Loucy (cell line): ENCODE measurements at regions not wholly inside any gene's neighbourhood (a gene's known extent, or its start where the extent isn't known, plus 50 kb on each side); places are given as distances from the start of the nearest gene placed in this dataset.

Experiments used
- EZH2phosphoT487 ChIP-seq: fragments of 200-600 bp; IDR thresholded peaks from 2 replicates; pipeline ENCODE4 v1.6.1; 2018; ENCODE audit warnings: antibody characterized with exemption, mild to moderate bottlenecking, moderate library complexity, borderline replicate concordance
- TF ChIP-seq, protein P1 (sequence below): fragments of 200-600 bp; sonication (generic); conservative IDR thresholded peaks from 2 replicates; pipeline ENCODE4 v1.5.1; 2014; ENCODE audit warnings: mild to moderate bottlenecking, antibody characterized with exemption, low read length

DNA sequence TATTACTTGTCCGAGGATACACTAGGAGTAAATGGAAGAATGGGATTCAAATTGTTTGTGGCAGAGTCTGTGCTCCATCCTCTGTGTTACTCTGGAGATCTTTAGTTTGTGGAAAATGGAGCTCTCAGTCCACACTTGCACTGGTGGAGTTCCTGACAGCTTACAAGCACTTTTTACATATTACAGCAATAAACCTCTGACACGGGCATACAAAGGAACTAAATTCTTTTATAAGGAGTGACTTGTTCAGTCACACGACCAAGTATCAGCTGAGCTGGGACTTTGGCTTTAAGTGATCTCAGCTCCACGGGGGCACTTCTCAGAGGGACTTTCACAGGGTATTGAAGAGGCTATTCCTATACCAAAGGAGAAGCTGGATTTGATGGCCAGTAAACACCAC, 417.5 kb downstream of the LRIG3 start:
- TF ChIP-seq, protein P1, sequence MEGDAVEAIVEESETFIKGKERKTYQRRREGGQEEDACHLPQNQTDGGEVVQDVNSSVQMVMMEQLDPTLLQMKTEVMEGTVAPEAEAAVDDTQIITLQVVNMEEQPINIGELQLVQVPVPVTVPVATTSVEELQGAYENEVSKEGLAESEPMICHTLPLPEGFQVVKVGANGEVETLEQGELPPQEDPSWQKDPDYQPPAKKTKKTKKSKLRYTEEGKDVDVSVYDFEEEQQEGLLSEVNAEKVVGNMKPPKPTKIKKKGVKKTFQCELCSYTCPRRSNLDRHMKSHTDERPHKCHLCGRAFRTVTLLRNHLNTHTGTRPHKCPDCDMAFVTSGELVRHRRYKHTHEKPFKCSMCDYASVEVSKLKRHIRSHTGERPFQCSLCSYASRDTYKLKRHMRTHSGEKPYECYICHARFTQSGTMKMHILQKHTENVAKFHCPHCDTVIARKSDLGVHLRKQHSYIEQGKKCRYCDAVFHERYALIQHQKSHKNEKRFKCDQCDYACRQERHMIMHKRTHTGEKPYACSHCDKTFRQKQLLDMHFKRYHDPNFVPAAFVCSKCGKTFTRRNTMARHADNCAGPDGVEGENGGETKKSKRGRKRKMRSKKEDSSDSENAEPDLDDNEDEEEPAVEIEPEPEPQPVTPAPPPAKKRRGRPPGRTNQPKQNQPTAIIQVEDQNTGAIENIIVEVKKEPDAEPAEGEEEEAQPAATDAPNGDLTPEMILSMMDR = no peak
- TF ChIP-seq EZH2phosphoT487 = no peak
